ENCODE measurements at regions not wholly inside any gene's neighbourhood (a gene's known extent, or its start where the extent isn't known, plus 50 kb on each side); places are given as distances from the start of the nearest gene placed in this dataset.

GRCh38 chr9:14529629-14530028, 163.6 kb downstream of the ZDHHC21 start:
- no peak overlapping the region for H2AFZ ChIP-seq (ENCODE audit: low read depth, low read length, severe bottlenecking)
- no peak overlapping the region for H3K4me3 ChIP-seq (ENCODE audit: insufficient read depth, low read length, poor library complexity, severe bottlenecking)
- no peaks in the 10 kb centered on the region for H4K20me1 ChIP-seq (ENCODE audit: low read depth, low read length)
- no peaks in the 10 kb centered on the region for H3K36me3 ChIP-seq (ENCODE audit: low read length)
- no peaks in the 10 kb centered on the region for H3K9me2 ChIP-seq (replicated peaks; ENCODE audit: insufficient read depth, low read length)
- H3K4me2 ChIP-seq (ENCODE audit: low read depth, low read length, poor library complexity, severe bottlenecking) = no peak overlapping the region
- no peaks in the 10 kb centered on the region for H3K79me2 ChIP-seq (ENCODE audit: insufficient read depth, low read length)
- H3K27me3 ChIP-seq (ENCODE audit: low read length) = no peaks in the 10 kb centered on the region
- H3K9ac ChIP-seq (ENCODE audit: low read length) = no peak overlapping the region
- TF ChIP-seq, protein P1, sequence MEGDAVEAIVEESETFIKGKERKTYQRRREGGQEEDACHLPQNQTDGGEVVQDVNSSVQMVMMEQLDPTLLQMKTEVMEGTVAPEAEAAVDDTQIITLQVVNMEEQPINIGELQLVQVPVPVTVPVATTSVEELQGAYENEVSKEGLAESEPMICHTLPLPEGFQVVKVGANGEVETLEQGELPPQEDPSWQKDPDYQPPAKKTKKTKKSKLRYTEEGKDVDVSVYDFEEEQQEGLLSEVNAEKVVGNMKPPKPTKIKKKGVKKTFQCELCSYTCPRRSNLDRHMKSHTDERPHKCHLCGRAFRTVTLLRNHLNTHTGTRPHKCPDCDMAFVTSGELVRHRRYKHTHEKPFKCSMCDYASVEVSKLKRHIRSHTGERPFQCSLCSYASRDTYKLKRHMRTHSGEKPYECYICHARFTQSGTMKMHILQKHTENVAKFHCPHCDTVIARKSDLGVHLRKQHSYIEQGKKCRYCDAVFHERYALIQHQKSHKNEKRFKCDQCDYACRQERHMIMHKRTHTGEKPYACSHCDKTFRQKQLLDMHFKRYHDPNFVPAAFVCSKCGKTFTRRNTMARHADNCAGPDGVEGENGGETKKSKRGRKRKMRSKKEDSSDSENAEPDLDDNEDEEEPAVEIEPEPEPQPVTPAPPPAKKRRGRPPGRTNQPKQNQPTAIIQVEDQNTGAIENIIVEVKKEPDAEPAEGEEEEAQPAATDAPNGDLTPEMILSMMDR (IDR thresholded peaks at IDR 0.05; ENCODE audit: insufficient read depth, low read length, poor library complexity, severe bottlenecking) = no peak
- TF ChIP-seq EZH2phosphoT487 (conservative IDR thresholded peaks at IDR 0.05; ENCODE audit: low read length) = no peak
- H3F3A ChIP-seq (ENCODE audit: insufficient read depth) = no peaks in the 10 kb centered on the region
- no peak overlapping the region for H3K27ac ChIP-seq (ENCODE audit: low read depth, low read length)
- H3K9me3 ChIP-seq (ENCODE audit: insufficient read depth, low read length) = no peaks in the 10 kb centered on the region

GRCh38 chr9:14529054-14529453, 164.2 kb downstream of the ZDHHC21 start:
- H3K36me3 ChIP-seq (ENCODE audit: low read length) = no peaks in the 10 kb centered on the region
- H3K9me3 ChIP-seq (ENCODE audit: insufficient read depth, low read length) = no peaks in the 10 kb centered on the region
- no peak overlapping the region for H3K27ac ChIP-seq (ENCODE audit: low read depth, low read length)
- H3F3A ChIP-seq (ENCODE audit: insufficient read depth) = no peaks in the 10 kb centered on the region
- no peaks in the 10 kb centered on the region for H3K9me2 ChIP-seq (replicated peaks; ENCODE audit: insufficient read depth, low read length)
- H2AFZ ChIP-seq (ENCODE audit: low read depth, low read length, severe bottlenecking) = no peak overlapping the region
- no peaks in the 10 kb centered on the region for H4K20me1 ChIP-seq (ENCODE audit: low read depth, low read length)
- no peak overlapping the region for H3K4me3 ChIP-seq (ENCODE audit: insufficient read depth, low read length, poor library complexity, severe bottlenecking)
- no peaks in the 10 kb centered on the region for H3K27me3 ChIP-seq (ENCODE audit: low read length)
- H3K79me2 ChIP-seq (ENCODE audit: insufficient read depth, low read length) = no peaks in the 10 kb centered on the region
- TF ChIP-seq EZH2phosphoT487 (conservative IDR thresholded peaks at IDR 0.05; ENCODE audit: low read length) = no peak
- TF ChIP-seq, protein P1 (IDR thresholded peaks at IDR 0.05; ENCODE audit: insufficient read depth, low read length, poor library complexity, severe bottlenecking) = no peak
- no peak overlapping the region for H3K9ac ChIP-seq (ENCODE audit: low read length)
- no peak overlapping the region for H3K4me2 ChIP-seq (ENCODE audit: low read depth, low read length, poor library complexity, severe bottlenecking)

DNA sequence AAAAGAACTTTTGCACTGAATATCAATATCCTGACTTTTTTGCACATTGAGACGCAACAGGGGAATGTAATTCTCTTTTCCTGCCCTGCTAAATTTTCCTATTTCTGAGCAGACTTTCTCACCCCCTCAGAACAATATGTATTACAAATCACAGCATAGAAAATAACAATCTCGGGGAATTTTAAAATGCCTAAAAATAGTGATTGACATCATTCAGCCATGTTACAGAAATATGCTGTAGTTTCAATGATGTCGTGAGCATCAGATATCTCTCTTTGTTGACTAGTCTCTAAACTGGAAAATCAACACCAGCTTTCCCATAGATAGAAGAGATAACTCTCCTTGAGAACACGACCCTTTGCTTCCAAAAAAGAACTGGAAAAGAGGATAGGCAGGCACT, 166.7 kb downstream of the ZDHHC21 start:
- Histone ChIP-seq H3K27me3 (ENCODE audit: low read length) (no peaks in the 10 kb centered on the region), H3K4me3 (ENCODE audit: insufficient read depth, low read length, poor library complexity, severe bottlenecking) (no peak overlapping the region), H3K79me2 (ENCODE audit: insufficient read depth, low read length) (no peaks in the 10 kb centered on the region), H3K9me2 (replicated peaks; ENCODE audit: insufficient read depth, low read length) (no peaks in the 10 kb centered on the region), H3K9me3 (ENCODE audit: insufficient read depth, low read length) (no peaks in the 10 kb centered on the region), H3K27ac (ENCODE audit: low read depth, low read length) (no peak overlapping the region), H3K4me2 (ENCODE audit: low read depth, low read length, poor library complexity, severe bottlenecking) (no peak overlapping the region), H3F3A (ENCODE audit: insufficient read depth) (no peaks in the 10 kb centered on the region), H2AFZ (ENCODE audit: low read depth, low read length, severe bottlenecking) (no peak overlapping the region), H4K20me1 (ENCODE audit: low read depth, low read length) (no peaks in the 10 kb centered on the region), H3K9ac (ENCODE audit: low read length) (no peak overlapping the region), H3K36me3 (ENCODE audit: low read length) (no peaks in the 10 kb centered on the region)
- TF ChIP-seq, protein P1 (IDR thresholded peaks at IDR 0.05; ENCODE audit: insufficient read depth, low read length, poor library complexity, severe bottlenecking) = no peak
- no peak for TF ChIP-seq EZH2phosphoT487 (conservative IDR thresholded peaks at IDR 0.05; ENCODE audit: low read length)
